ENCODE measurements at regions not wholly inside any gene's neighbourhood (a gene's known extent, or its start where the extent isn't known, plus 50 kb on each side); places are given as distances from the start of the nearest gene placed in this dataset.

- TF ChIP-seq CTCF (IDR thresholded peaks at IDR 0.05; ENCODE audit: insufficient read depth, low read length, poor library complexity, severe bottlenecking) (no peak), EZH2phosphoT487 (conservative IDR thresholded peaks at IDR 0.05; ENCODE audit: low read length) (no peak)
These were observed 253.2 kb downstream of the INHBA start for GRCh38 chr7:41449694-41450093.

All from SU-DHL-6 (cell line).